Spleen (tissue), 7 donors: ENCODE measurements at regions not wholly inside any gene's neighbourhood (a gene's known extent, or its start where the extent isn't known, plus 50 kb on each side); places are given as distances from the start of the nearest gene placed in this dataset.

Experiments
- POLR2A ChIP-seq, 3 donors: fragments of 450-650 bp; IDR thresholded peaks; one replicate each; pipeline ENCODE4 v1.5.1; 2017; ENCODE audit warnings: antibody characterized with exemption in 3 of 3, mild to moderate bottlenecking in 1 of 3
- POLR2AphosphoS5 ChIP-seq, 3 donors: sonication (generic); formaldehyde crosslinking; IDR thresholded peaks; one replicate each; pipeline ENCODE4 v1.5.1; 2017; ENCODE audit warnings: antibody characterized with exemption in 3 of 3
- TF ChIP-seq, protein P1 (sequence below), 11 experiments: fragments of 200-600 bp in 7 of 11; fragments of 450-650 bp in 4 of 11; sonication (generic) in 4 of 11; IDR thresholded peaks in 8 of 11; conservative IDR thresholded peaks in 3 of 11; 1 replicate in 7 of 11; 2 replicates in 4 of 11; pipeline versions ENCODE4 v1.4.0 to v1.8.0; 2016 to 2021; ENCODE audit warnings: antibody characterized with exemption in 11 of 11, inconsistent platforms in 4 of 11, mild to moderate bottlenecking in 1 of 11
- donor health status: DM: no; HTN: no; CAD: no; lungs with moderate emphysema.
- donor health status: DM: no; HTN: no; CAD: no.
- donor health status: DM: no; HTN: no; CAD: no.

DNA sequence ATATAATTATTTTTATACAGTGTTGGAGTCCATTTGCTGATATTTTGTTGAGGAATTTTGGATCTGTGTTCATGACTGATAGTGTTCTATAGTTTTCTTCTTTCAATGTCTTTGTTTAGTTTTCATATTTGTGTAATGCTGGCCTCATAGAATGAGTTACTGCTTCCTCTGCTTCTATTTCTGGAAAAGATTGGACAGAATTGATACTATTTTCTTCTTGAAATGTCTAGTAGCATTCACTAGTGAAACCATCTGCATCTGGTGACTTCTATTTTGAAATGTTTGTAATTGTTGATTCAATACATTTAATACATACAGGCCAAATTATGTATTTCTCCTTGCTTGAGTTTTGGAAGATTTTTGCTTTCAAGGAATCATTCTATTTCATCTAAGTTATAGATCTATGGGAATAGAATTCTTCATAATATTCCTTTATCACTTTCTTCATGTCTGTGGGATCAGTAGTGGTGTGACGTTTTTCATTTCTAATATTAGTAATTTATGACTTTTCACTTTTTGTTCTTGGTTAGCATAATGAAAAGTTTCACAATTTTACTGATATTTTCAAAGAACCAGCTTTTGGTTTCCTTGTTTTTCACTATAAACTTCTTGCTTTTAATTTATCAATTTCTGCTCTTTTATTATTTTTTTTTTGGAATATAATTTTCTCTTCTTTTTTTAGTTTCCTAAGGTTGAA lies 509.9 kb upstream of the VRK2 start:
- TF ChIP-seq POLR2AphosphoS5 (IDR thresholded peaks at IDR 0.05) (no peak), POLR2A (IDR thresholded peaks at IDR 0.05) (no peak)
- TF ChIP-seq, protein P1, sequence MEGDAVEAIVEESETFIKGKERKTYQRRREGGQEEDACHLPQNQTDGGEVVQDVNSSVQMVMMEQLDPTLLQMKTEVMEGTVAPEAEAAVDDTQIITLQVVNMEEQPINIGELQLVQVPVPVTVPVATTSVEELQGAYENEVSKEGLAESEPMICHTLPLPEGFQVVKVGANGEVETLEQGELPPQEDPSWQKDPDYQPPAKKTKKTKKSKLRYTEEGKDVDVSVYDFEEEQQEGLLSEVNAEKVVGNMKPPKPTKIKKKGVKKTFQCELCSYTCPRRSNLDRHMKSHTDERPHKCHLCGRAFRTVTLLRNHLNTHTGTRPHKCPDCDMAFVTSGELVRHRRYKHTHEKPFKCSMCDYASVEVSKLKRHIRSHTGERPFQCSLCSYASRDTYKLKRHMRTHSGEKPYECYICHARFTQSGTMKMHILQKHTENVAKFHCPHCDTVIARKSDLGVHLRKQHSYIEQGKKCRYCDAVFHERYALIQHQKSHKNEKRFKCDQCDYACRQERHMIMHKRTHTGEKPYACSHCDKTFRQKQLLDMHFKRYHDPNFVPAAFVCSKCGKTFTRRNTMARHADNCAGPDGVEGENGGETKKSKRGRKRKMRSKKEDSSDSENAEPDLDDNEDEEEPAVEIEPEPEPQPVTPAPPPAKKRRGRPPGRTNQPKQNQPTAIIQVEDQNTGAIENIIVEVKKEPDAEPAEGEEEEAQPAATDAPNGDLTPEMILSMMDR (IDR thresholded peaks at IDR 0.05 in 8 of 11, conservative IDR thresholded peaks at IDR 0.05 in 3 of 11) = no peak
